Thyroid gland (tissue), 4 donors: ENCODE measurements at regions not wholly inside any gene's neighbourhood (a gene's known extent, or its start where the extent isn't known, plus 50 kb on each side); places are given as distances from the start of the nearest gene placed in this dataset.

Source experiments
- CTCF ChIP-seq, 6 experiments: fragments of 200-600 bp in 3 of 6; fragments of 450-650 bp in 3 of 6; sonication (generic) in 3 of 6; IDR thresholded peaks; one replicate each; pipeline ENCODE4 v1.5.1; 2016 to 2019; ENCODE audit warnings: antibody characterized with exemption in 6 of 6, mild to moderate bottlenecking in 2 of 6, inconsistent platforms in 1 of 6, moderate library complexity in 1 of 6
- POLR2A ChIP-seq, 2 donors: fragments of 450-650 bp; IDR thresholded peaks; one replicate each; pipeline ENCODE4 v1.6.1; 2017; ENCODE audit warnings: antibody characterized with exemption in 2 of 2, mild to moderate bottlenecking in 2 of 2, moderate library complexity in 1 of 2

GRCh38 chr9:82231411-82231810 lies 242.8 kb downstream of the SPATA31D1 start:
- TF ChIP-seq CTCF (IDR thresholded peaks at IDR 0.05) (no peak), POLR2A (IDR thresholded peaks at IDR 0.05) (no peak)
